NCI-H1436 (cell line): ENCODE measurements at regions not wholly inside any gene's neighbourhood (a gene's known extent, or its start where the extent isn't known, plus 50 kb on each side); places are given as distances from the start of the nearest gene placed in this dataset.

Source experiments
- DNase-seq: peaks from one replicate; lab custom pipeline; 2025; lab: John Stamatoyannopoulos, UW

DNA sequence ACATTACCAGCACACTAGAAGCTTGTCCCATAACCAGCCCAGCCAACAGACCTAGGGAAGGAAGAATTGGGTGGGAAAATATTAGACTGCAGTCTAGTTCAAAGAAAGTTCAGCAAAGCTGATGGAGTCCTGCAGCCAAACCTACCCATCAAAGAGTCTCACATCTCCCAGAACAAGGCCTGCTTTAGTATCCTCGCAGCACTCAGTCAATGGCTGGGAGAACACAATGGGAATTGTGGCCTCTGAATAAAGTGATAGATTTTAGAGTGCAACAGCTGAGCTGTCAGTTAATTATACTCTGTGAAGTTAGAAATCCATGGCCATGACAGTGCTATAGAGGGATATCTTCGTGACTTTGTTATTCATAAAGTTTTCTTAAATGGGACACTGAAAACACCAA, 207.2 kb upstream of the NAALADL2 start:
- DNase-seq: no peak

DNA sequence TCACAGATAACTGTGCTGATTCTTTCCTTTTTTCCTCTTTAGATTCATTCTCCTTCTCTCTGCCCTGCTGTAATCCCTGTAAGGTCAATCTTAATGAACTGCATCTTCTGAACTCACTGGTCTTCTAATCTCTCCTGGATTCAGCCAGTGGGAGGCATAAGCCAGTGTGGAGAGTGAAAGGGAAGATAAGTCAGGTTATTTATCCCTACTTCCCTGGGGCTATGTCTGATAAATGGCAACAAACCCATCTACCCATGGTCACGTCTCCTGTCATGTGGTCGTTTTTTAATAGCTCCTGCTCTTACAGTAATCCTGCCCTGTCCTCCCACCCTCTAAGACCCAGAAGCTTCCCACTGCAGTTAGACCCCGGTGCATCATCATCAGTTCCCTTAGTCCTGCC, 199.6 kb upstream of the NAALADL2 start:
- no peak for DNase-seq

DNA sequence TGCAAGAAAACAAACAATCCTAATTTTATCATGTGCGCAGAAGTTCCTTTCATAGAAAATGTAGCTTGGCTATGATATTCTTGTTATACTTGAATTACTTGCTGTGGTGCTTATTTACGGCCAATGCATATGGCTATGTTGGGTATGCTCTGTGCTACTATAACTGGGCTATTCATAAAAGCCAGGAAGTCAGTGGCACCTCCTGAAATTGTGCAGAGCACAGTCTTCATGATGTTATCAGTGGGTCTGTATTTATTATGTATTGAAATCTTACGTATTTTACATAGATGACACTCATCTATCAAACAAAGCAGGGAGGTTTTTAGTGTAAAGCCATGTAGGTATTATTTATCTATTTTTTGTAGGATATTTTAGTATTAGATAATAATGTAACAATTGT, 196.5 kb upstream of the NAALADL2 start:
- DNase-seq: no peak

DNA sequence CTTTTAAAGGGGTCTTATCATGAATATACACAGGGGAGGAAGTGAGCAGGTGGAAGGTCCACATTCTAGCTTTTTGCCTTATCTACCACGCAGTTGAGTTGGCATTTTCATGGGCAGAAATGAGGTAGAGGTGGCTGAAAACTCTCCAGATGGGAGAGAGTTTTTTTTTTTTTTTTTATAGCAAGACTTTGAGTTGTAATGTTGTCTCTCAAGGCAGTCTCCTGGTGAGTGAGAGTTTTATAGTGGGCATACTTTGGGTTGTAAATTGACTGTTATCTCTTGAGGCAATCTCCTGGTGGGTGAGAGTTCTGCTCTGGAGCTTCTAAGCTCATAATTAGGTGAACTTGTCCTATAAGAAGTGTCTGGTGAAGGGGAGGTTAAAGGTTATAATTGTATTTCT, 191.7 kb upstream of the NAALADL2 start:
- DNase-seq: no peak

DNA sequence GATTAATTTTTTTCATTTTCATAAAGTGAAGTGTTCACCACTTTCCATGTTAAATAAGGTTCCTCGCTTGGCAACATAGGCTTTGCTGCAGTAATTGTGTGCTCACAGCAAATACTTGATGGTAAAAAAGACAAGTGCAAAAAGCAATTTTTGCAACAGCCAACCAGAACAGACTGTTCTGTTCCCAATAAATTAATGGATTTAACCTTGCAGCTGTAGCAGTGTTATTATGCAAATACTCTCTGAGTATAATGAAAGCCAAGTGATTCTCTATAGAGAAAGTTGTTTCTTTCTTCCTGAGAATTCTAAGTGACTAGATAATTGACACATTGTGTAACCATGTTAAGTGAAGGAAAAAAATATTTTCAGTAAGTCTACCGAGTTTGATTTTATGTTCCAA, 183.7 kb upstream of the NAALADL2 start:
- no peak for DNase-seq

DNA sequence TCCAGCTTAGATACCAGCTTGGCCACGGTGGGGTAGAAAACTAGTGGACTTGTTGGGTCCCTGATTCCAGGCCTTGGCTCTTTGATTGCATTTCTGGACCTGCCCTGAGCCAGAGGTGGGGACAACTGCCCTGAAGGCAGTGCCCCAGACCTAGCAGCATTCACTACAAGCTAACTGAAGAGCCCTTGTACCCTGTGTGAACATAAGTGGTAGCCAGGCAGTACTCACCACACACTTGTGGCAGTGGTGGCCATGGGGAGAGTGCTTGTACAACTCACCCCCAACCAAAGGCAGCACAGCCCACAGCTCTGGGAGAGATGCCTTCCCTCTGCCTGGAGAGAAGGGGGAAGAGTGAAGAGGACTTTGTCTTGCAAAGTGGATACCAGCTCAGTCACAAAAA, 177.3 kb upstream of the NAALADL2 start:
- no peak for DNase-seq

DNA sequence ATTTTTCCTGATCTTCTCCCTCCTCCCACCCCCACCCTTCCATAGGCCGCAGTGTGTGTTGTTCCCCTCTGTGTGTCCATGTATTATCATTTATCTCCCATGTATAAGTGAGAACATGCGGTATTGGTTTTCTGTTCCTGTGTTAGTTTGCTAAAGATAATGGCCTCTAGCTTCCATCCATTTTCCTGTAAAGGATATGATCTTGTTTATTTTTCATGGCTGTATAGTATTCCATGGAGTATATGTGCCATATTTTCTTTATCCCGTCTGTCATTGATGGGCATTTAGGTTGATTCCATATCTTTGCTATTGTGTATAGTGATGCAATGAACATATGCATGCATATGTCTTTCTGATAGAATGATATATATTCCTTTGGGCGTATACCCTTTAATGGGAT, 173.3 kb upstream of the NAALADL2 start:
- DNase-seq: no peak

DNA sequence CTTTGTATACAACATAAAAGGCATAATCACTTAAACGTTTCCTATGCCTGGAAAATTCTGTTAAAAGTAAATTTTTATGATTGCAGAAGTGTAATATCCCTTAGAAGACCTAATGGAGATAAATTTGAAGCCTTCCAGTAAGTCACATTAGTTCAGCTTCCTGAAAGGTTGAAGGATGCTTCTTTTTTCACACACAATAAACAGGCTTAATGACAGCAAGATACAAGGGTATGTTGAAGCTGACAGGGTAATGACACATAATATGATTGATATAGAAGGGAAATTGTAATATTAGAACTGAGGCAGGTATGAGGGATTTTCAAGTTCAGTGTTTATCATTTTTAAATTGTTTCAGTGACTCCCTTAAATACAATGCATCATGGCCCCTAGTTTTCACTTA, 161.8 kb upstream of the NAALADL2 start:
- no peak for DNase-seq

DNA sequence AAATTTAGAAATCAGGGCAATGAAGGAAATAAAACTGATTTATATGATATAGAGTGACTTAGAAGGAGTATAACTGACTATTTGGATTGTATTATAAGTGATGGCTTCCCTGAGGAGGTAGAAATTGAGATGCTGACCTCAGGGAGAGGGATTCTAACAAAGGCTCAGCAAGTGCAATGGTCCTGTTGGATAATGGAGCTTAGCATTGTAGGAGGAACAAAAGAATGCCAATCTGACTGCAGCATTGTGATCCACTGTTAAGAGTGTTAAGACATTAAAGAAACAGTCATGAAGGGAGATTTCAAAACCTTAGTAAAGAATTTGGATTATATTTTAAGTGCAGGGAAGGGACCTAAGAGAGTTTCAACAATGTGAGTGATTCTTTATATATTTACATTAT, 158.4 kb upstream of the NAALADL2 start:
- DNase-seq: no peak

DNA sequence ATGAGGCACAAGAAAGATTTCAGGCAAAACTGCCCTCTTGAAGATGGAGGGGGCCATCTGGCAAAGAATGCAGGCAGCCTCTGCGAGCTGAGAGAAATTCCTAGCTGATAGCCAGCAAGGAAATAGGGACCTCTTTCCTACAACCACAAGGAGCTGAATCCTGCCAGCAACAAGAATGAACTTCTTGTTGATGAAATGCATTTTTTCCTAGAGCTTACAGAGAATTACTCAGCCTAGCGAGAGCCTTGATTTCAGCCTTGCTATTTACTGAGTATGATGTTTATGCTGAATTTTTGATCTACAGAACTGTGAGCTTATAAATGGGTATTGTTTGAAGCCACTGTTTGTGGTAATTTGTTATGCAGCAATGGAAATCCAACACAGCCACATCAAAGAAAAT, 148.5 kb upstream of the NAALADL2 start:
- no peak for DNase-seq

DNA sequence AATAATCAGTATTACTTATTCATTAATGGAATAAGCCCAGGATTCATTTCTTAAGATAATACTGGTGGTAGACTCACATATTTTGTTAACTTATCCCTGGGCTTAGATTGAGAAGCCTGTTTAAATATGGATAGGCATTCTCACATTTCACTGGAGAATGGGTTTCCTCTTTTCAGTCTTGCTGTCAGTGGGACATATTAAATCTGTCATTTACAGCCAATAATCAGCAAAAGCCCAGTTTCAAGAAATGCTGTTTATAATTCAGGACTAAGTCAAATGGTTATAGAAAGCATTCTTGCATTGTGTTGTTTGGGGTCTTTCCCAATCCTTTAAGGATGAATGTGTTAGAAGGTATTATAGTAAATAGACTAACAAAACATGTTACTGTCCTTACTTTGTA, 143.7 kb upstream of the NAALADL2 start:
- no peak for DNase-seq

DNA sequence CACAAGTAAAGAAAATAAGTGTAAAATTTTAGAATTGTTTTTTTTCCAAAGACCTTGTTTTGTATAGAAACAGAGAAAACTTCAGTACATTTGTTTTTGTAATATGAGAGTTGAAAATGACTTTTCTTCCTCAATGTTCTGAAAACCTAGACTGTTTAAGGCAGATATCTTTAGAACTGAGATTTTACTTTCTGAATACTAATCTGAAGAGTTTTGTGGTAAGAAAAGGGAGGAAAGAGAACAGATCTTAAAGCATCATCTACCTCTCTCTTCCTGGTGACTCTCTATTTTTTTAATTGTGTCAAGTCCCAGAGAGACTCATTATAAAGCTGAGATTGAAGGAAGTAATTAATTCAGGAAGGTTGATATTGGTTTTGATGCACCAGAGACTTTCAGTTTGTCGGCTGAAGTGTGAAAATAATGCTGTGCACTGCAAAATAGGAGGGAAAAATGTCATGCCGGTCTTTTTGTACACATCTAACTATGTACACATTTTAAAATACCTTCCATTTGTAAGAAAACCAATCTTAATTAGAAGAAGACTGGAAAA, 142.1 kb upstream of the NAALADL2 start:
- no peak for DNase-seq

DNA sequence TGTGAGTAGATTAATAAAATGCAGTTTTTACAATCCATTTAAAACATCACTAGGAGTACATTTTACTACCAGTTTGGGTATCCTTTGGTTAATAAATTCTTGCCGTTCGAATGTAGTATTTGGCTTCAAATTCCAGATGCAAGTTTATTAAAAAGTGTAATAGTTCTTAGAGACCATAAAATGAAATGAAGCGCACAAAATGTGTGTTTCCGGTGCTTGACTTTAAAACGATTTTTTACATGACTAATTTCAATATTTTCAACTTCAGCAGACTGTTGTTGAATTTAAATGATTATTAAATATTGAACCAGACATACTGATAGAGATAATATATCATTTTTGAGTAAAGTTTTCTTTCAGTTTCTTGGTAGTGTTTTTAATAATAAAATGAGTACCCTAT, 138.4 kb upstream of the NAALADL2 start:
- no peak for DNase-seq

DNA sequence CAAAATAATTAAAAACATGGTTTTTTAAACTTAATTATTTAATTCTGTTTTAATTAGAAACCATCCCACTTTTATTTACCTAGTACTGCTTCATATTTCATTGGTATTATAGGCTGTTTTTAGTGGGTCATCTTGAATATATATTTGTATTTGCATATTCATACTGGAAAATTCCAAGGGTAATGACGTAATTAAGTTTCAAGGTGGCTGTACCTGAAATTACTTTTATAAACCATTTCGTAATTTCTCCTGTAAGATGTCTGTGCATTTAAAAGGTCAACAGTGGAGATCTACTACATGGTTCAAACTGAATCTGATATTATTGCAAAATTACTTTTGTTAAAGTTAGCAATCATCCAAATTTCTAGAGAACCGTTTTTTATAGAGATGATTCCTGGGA, 133.8 kb upstream of the NAALADL2 start:
- DNase-seq: no peak

DNA sequence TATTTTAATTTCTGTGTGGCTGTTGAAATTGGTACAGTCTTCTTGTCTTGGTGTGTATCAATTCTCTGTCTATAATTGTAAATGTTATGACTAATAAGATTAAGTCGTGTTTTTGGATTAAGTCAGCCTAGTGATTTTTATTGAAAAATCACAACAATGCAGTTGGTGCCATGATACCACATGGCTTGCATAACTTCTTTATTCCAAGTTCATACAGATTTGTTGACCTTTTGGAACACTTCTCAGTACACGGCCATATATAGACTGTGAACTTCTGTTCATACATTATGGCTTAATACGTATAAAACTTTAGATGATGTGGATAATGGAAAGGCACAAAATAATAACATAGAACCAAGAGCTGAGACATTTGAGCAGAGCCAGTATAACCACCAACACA, 121.2 kb upstream of the NAALADL2 start:
- DNase-seq: no peak

DNA sequence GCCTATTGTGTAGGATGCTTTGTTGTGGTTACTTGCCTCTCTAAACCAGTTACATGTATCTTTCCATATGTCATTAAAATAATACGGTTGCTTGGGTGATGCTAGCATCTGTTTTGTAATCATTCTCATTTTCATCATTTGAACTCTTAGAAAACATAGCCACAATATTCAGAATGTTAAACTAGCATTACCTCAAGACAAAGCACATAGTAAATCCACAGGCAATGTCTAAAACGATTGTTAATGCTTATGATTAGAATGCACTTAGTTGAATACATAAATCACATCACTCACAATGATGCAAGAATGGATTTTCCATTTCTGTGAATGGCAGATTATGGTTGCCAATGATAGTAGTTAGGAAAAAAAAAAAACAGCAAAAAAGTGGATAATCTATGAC, 110.0 kb upstream of the NAALADL2 start:
- no peak for DNase-seq

DNA sequence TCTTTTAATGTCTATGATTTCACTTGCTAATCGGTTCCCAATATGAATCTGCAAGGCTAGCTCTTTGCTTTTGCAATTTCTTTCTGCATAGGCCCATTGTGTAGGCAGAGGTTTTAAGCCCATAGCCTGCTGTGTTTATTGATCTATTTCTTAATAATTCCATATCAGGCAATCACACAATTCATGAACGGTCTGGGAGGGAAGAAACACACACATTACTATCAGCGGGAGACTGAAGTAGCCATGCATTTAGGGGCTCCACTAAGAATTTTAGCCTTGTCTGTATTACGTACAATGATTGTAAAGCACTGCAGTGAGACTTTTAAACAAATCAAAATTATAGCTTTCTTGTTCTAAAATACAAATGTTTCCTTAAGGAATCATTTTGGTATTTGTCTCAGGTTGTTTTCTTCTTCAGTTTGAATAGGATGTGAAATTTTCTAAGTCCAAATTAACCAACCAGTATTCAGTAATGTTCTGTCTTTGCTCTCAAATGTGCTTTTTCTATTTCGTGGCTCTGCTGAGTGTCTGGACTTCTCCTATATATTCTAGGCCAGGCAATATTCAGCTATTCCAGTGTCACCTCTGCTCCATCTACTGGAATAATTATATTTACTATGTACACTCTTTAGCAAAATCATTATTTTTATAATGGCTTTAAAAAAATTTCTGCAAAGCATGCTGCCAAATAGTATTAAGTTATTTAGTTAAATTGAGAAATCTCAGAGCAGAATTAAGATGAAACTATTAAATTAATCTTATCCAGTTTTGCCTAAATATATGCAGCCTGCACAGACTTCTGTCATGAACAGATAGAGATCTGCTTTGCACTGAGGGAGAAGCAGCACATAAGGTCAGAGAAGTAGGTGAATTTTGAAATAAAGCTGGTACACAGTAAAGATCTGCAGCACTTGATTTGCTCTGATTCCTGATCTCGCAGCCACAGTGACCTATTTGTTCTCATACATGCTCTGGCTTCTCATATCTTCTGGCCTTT, 103.0 kb upstream of the NAALADL2 start:
- no peak for DNase-seq

DNA sequence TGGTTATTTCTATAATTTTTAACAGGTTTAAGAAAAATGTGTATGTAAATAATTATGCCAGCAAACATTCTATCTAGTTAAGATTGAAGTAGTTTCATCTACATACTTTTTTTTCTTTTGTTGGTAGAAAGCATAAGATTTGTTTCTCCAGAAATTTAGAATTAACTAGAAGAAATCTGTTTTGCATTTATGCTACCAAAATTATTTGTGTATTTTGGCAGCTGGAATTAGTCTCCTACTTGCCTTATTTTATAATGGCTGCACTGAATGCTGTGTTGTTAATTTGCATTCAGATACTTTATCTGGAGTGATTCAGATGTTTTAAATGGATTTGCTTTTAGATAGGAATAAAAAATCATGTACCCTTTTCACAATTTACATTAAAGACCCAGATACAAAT, 100.2 kb upstream of the NAALADL2 start:
- DNase-seq: no peak

DNA sequence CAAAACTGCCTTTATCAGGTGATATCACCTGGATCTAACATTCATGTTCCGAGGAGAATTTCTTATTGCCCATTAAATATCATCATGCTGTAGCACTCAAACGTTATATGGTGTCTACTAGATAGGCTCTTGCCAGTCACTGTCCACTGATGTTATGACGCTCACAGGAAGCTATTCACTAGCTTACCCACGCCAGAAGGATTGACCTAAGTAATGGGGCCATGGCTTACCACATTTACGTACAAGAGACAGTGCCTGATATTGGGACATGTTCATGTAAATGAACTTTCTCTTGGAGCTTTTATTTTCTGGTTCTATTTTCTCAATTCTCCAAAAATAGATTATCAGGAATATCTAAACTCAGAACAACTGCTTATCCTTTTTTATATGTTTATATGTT, 91.7 kb upstream of the NAALADL2 start:
- no peak for DNase-seq

DNA sequence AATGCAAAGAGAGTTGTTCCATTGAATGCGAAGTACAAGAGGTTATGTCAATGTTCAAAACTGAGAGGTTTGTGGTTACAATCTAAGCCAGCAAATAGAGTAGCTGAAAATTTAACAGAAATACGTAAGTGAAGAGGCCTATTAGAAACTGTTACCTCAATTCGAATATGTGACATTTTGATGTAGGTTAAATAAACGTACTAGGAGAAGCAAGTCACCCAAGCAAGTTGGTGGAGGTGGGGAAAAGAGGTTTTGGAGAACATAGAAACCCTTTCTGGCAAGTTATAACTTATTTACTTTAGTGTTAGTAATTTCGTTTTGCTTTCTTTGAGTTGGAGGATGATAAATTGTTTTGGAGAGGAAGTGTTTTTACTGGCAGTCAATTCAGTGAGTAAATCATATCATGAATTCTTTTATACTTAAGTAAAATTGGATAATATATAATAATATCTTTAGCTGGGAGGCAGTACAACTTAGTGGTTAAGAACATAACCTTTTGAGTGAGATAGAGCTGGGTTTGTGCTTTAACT, 91.2 kb upstream of the NAALADL2 start:
- no peak for DNase-seq

DNA sequence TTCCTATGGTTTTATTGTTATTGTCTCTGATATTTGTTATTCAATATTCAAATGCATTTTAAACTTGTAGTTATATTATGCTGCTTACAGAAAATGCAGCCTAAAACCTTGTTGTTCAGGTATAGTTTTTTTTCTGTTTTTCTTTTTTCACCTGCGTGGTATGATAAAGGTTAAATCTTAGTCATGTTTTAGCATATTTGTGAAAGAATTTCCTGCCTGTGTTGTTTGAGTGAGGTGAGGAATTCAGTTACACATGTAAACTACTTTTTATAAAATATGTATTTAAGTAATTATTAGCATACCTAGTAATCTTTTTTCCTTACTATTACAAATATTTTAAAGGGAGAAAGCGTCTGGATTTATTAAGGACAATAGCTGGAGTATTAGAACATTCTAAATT, 90.0 kb upstream of the NAALADL2 start:
- DNase-seq: no peak

DNA sequence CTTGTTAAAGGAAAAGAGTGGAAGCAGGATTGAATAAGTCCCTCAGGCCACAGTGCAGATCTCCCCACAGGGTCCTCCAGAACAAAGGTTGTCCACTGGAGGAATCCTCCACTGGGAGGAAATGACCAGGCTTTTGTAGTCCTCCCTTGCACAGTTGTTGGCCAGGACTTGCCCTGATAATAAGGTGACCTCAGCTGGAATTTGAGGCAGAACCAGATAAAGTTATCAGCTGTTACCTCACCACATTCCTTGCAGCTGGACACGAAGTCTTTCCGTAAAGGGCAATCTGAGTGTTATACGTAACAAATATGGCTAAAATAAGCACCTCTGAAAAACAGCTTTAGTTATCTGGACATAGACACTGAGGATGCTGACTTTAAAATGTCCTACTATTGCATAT, 83.5 kb upstream of the NAALADL2 start:
- no peak for DNase-seq

DNA sequence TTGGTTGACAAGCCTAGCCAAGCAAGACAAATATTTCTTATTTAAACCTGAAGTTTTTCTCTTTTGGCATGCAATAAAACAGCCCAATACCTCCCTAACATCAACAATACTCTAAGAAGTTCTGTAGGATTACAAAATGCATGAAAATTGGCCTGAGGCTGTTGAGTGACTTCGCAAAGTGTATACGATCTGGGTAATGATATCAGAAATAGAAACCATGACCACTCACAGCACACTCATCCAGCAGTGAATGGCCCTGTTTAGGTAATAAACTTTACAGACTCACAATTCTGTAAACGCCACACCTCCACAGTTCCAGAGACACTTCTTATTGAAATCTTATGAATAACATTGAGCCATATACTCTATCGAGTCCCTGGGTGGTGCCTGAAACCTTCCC, 83.0 kb upstream of the NAALADL2 start:
- DNase-seq: no peak

DNA sequence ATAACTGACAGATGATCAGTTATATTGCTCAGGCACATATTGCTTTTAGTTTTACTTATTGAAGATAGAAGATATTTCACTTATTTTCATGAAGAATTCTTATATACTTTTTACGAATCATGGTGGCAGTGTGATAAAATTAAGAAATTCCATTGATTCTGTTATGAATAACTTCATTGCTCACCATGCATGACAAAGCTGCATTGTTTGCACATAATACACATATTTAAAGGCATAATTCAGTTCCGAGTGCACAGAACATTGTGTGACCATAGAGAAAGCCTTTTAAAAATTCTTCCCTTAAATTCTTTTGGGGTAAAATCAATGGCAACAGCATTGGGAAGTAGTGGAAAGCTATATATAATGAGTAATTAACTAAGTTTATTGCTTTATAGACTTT, 82.5 kb upstream of the NAALADL2 start:
- DNase-seq: no peak
